ENCODE measurements at regions not wholly inside any gene's neighbourhood (a gene's known extent, or its start where the extent isn't known, plus 50 kb on each side); places are given as distances from the start of the nearest gene placed in this dataset.

DNA sequence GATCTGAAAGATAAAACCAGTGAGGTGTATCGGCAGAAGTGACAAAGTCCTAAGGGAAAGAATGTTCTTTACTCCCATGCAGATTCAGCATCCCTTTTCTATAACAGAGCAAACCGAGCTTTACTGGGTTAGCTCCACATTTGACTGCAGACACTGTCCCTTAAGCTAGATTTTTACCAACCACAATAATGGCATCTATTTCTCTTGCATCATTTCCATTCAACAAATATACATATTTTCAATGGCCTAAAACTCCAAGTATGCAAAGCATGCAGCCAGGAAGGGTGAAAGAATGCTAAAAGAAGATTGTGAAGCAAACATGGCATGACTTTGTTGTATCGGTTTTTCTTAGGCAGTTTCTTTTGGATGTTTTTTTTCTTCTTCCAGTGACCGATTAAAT is 255.4 kb downstream of the OGFRL1 start:
- TF ChIP-seq MYC (IDR thresholded peaks at IDR 0.05; ENCODE audit: low read depth, low read length): no peak
- TF ChIP-seq, protein P1, sequence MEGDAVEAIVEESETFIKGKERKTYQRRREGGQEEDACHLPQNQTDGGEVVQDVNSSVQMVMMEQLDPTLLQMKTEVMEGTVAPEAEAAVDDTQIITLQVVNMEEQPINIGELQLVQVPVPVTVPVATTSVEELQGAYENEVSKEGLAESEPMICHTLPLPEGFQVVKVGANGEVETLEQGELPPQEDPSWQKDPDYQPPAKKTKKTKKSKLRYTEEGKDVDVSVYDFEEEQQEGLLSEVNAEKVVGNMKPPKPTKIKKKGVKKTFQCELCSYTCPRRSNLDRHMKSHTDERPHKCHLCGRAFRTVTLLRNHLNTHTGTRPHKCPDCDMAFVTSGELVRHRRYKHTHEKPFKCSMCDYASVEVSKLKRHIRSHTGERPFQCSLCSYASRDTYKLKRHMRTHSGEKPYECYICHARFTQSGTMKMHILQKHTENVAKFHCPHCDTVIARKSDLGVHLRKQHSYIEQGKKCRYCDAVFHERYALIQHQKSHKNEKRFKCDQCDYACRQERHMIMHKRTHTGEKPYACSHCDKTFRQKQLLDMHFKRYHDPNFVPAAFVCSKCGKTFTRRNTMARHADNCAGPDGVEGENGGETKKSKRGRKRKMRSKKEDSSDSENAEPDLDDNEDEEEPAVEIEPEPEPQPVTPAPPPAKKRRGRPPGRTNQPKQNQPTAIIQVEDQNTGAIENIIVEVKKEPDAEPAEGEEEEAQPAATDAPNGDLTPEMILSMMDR (IDR thresholded peaks at IDR 0.05; ENCODE audit: low read depth, low read length): no peak
- no peak overlapping the region for H3K4me3 ChIP-seq (ENCODE audit: low read depth, low read length)
- DNase-seq (ENCODE audit: low read depth): no peak

DNA sequence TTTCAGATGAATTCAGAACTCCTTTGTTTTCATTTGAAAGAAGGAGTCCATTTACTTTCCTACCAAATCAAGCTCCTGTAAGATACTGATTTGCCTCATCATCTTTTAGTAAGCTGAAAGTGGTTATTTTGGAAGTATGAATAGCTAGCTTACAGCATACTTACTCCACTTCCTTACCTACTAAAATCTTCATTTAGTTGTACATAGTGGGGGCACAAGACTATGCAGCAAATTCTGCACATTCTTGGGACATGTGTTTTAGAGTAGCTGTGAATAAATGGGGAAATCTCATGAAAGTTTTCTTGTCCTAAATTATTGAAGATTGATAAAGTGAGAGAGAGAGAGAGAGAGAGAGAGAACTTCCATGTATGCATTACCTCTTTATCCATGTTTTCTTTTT is 256.3 kb downstream of the OGFRL1 start:
- no peak overlapping the region for H3K4me3 ChIP-seq (ENCODE audit: low read depth, low read length)
- no peak for DNase-seq (ENCODE audit: low read depth)
- no peak for TF ChIP-seq MYC (IDR thresholded peaks at IDR 0.05; ENCODE audit: low read depth, low read length)
- no peak for TF ChIP-seq POLR2A (IDR thresholded peaks at IDR 0.05; ENCODE audit: extremely low read depth, insufficient read length)
- TF ChIP-seq, protein P2, sequence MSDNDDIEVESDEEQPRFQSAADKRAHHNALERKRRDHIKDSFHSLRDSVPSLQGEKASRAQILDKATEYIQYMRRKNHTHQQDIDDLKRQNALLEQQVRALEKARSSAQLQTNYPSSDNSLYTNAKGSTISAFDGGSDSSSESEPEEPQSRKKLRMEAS (IDR thresholded peaks at IDR 0.05; ENCODE audit: low read depth, low read length): no peak
- TF ChIP-seq, protein P1 (IDR thresholded peaks at IDR 0.05; ENCODE audit: low read depth, low read length): no peak

DNA sequence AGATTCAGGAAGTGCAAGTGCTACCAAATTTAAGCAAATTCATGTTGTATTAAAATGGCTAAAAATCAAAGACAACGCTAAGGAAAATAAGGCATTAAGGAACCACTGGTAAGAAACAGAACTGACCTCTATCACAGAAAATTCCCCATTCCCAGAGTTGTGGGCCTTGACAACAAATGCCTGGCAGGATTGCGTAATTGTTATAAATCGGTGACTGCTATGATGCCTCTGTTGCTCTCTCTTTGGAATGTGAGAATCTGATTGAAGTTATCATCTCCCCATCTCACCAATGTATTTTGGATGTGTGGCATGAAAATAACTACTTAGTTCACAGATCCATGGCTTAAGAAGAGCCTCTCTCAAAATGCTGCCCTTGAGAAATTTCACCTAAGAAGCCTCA is 257.3 kb downstream of the OGFRL1 start:
- DNase-seq (ENCODE audit: low read depth): no peak
- TF ChIP-seq, protein P2 (IDR thresholded peaks at IDR 0.05; ENCODE audit: low read depth, low read length): no peak
- TF ChIP-seq, protein P1 (IDR thresholded peaks at IDR 0.05; ENCODE audit: low read depth, low read length): no peak
- TF ChIP-seq POLR2A (IDR thresholded peaks at IDR 0.05; ENCODE audit: extremely low read depth, insufficient read length) (no peak), MYC (IDR thresholded peaks at IDR 0.05; ENCODE audit: low read depth, low read length) (no peak)

DNA sequence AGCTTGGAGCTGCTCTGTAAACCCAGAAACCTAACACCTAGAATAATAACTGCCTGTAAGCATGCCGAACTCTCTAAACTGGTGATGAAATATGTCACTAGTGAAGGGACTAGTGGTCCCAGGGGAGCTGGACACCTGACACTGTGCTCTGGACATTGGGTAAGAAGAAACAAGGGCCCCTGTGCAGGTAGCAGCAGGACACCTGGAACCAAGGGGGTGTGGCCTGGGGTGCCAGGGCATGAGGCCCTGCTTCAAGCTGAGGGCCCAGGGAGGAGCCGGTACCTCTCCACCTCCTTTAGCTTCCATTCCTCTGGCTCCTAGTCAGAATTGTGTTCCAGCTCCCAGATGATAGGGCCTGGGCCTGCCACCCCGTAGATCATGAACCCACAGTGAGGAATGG is 263.2 kb downstream of the OGFRL1 start:
- no peak overlapping the region for H3K4me3 ChIP-seq (ENCODE audit: low read depth, low read length)
- no peak for DNase-seq (ENCODE audit: low read depth)
- TF ChIP-seq, protein P1 (IDR thresholded peaks at IDR 0.05; ENCODE audit: low read depth, low read length): no peak
- TF ChIP-seq, protein P2 (IDR thresholded peaks at IDR 0.05; ENCODE audit: low read depth, low read length): no peak
- no peak for TF ChIP-seq POLR2A (IDR thresholded peaks at IDR 0.05; ENCODE audit: extremely low read depth, insufficient read length)
- no peak for TF ChIP-seq MYC (IDR thresholded peaks at IDR 0.05; ENCODE audit: low read depth, low read length)

More for the DNA sequence above, 257.3 kb downstream of the OGFRL1 start:
- no peak overlapping the region for H3K4me3 ChIP-seq (ENCODE audit: low read depth, low read length)

DNA sequence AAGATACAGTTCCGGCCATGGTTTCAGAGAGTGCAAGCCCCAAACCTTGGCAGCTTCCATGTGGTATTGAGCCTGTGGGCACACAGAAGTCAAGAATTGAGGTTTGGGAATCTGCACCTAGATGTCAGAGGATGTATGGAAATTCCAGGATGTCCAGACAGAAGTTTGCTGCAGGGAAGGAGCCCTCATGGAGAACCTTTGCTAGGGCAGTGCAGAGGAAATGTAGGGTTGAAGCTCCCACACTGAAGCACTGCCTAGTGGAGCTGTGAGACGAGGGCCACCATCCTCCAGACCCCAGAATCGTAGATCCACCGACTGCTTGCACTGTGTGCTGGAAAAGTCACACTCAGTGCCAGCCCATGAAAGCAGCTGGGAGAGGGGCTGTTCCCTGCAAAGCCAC is 267.5 kb downstream of the OGFRL1 start:
- TF ChIP-seq, protein P1 (IDR thresholded peaks at IDR 0.05; ENCODE audit: low read depth, low read length): no peak
- no peak overlapping the region for H3K4me3 ChIP-seq (ENCODE audit: low read depth, low read length)
- DNase-seq (ENCODE audit: low read depth): no peak

DNA sequence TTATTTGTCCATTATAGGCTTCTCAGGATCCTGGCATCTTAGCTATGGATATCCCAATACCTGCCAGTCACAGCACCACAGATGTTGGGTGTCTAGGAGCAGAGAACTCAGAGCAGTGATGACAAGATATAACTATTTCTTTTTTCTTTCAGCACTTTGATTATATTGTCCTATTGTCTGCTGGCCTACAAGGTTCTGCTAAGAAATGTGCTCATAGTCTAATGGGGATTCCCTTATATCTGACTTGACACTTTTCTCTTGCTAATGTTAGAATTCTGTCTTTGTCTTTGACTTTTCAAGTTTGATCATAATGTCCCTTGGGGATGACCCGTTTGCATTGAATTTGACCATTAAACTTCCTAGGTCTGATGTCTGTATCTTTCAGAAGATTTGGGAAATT is 270.4 kb downstream of the OGFRL1 start:
- no peak for DNase-seq (ENCODE audit: low read depth)
- H3K4me3 ChIP-seq (ENCODE audit: low read depth, low read length): no peak overlapping the region
- TF ChIP-seq POLR2A (IDR thresholded peaks at IDR 0.05; ENCODE audit: extremely low read depth, insufficient read length) (no peak), MYC (IDR thresholded peaks at IDR 0.05; ENCODE audit: low read depth, low read length) (no peak)
- TF ChIP-seq, protein P1 (IDR thresholded peaks at IDR 0.05; ENCODE audit: low read depth, low read length): no peak
- TF ChIP-seq, protein P2 (IDR thresholded peaks at IDR 0.05; ENCODE audit: low read depth, low read length): no peak
